CD14-positive monocyte (primary cell): ENCODE measurements at regions not wholly inside any gene's neighbourhood (a gene's known extent, or its start where the extent isn't known, plus 50 kb on each side); places are given as distances from the start of the nearest gene placed in this dataset.

Experiments used
- DNase-seq, 3 donors: peaks; one replicate each; pipeline ENCODE4 v3.0.0-alpha.2; 2011 to 2022
- H2AFZ ChIP-seq: 2 replicates; pipeline ENCODE4 v1.6.0; 2012; ENCODE audit warnings: mild to moderate bottlenecking, low read depth, low read length, inconsistent platforms; ENCODE audit not compliant: insufficient read depth, poor library complexity, severe bottlenecking
- H3K27ac ChIP-seq, 2 donors: 1 replicate in 1 of 2; 2 replicates in 1 of 2; pipeline ENCODE4 v1.5.1; 2012 to 2013; ENCODE audit warnings: low read length in 2 of 2, control low read depth in 1 of 2, inconsistent platforms in 1 of 2, low read depth in 1 of 2, mild to moderate bottlenecking in 1 of 2
- H3K27me3 ChIP-seq, 2 donors: one replicate each; pipeline versions ENCODE4 v1.6.0 to v1.6.1; 2011 to 2013; ENCODE audit warnings: low read length in 2 of 2; ENCODE audit not compliant: control insufficient read depth in 2 of 2, insufficient read depth in 2 of 2
- H3K36me3 ChIP-seq, 2 donors: replicated peaks in 1 of 2; 1 replicate in 1 of 2; 2 replicates in 1 of 2; pipeline versions ENCODE4 v1.5.1 to v1.6.1; 2012 to 2013; ENCODE audit warnings: low read length in 2 of 2, control low read depth in 1 of 2, inconsistent platforms in 1 of 2, mild to moderate bottlenecking in 1 of 2; ENCODE audit not compliant: insufficient read depth in 2 of 2, control insufficient read depth in 1 of 2
- H3K4me1 ChIP-seq, 2 donors: 1 replicate in 1 of 2; 2 replicates in 1 of 2; pipeline versions ENCODE4 v1.5.1 to v1.6.1; 2012 to 2013; ENCODE audit warnings: low read length in 2 of 2, control low read depth in 1 of 2, inconsistent platforms in 1 of 2, mild to moderate bottlenecking in 1 of 2, moderate library complexity in 1 of 2; ENCODE audit not compliant: insufficient read depth in 2 of 2, control insufficient read depth in 1 of 2
- H3K4me2 ChIP-seq: replicated peaks from 2 replicates; pipeline ENCODE3; 2012; ENCODE audit warnings: low read length, moderate library complexity, mild to moderate bottlenecking; ENCODE audit not compliant: poor library complexity, severe bottlenecking; ENCODE audit errors: extremely low read depth
- H3K4me3 ChIP-seq, 3 experiments: fragments of 200-600 bp in 1 of 3; sonication (generic) in 1 of 3; replicated peaks in 1 of 3; 1 replicate in 2 of 3; 2 replicates in 1 of 3; pipeline ENCODE4 v1.5.1; 2011 to 2013; ENCODE audit warnings: low read length in 3 of 3, mild to moderate bottlenecking in 3 of 3, control low read depth in 2 of 3, low read depth in 2 of 3, inconsistent platforms in 1 of 3, moderate library complexity in 1 of 3
- H3K79me2 ChIP-seq: 2 replicates; pipeline ENCODE4 v1.6.0; 2012; ENCODE audit warnings: mild to moderate bottlenecking, control low read depth, inconsistent platforms, low read length, moderate library complexity; ENCODE audit not compliant: insufficient read depth
- H3K9ac ChIP-seq: 2 replicates; pipeline ENCODE4 v1.6.0; 2017; ENCODE audit warnings: low read length, mild to moderate bottlenecking; ENCODE audit not compliant: insufficient read depth, poor library complexity, severe bottlenecking
- H3K9me3 ChIP-seq, 2 donors: replicated peaks in 1 of 2; 1 replicate in 1 of 2; 2 replicates in 1 of 2; pipeline versions ENCODE4 v1.5.1 to v1.6.1; 2012 to 2013; ENCODE audit warnings: low read length in 2 of 2, control low read depth in 1 of 2; ENCODE audit not compliant: control insufficient read depth in 1 of 2, insufficient read depth in 1 of 2
- H4K20me1 ChIP-seq: 2 replicates; pipeline ENCODE4 v1.6.0; 2012; ENCODE audit warnings: mild to moderate bottlenecking, low read length, control low read depth, moderate library complexity; ENCODE audit not compliant: insufficient read depth
- H3K27ac Mint-ChIP-seq, 7 donors: one replicate each; pipeline ENCODE4 v1.8.0; 2020; ENCODE audit warnings: mild to moderate bottlenecking in 7 of 7, mixed read lengths in 7 of 7, moderate library complexity in 6 of 7, inconsistent platforms in 2 of 7
- H3K27me3 Mint-ChIP-seq, 3 donors: one replicate each; pipeline ENCODE4 v1.8.0; 2021 to 2022; ENCODE audit warnings: low read depth in 3 of 3, mild to moderate bottlenecking in 3 of 3, mixed read lengths in 3 of 3, moderate library complexity in 3 of 3, inconsistent platforms in 1 of 3
- H3K36me3 Mint-ChIP-seq, 2 donors: one replicate each; pipeline ENCODE4 v1.8.0; 2020; ENCODE audit warnings: mixed read lengths in 2 of 2, inconsistent platforms in 1 of 2, mild to moderate bottlenecking in 1 of 2
- H3K4me1 Mint-ChIP-seq: one replicate; pipeline ENCODE4 v1.8.0; 2020; ENCODE audit warnings: mild to moderate bottlenecking, mixed read lengths
- H3K4me3 Mint-ChIP-seq, 2 donors: one replicate each; pipeline ENCODE4 v1.8.0; 2020; ENCODE audit warnings: mild to moderate bottlenecking in 2 of 2, mixed read lengths in 2 of 2, moderate library complexity in 1 of 2
- H3K9me3 Mint-ChIP-seq, 7 donors: one replicate each; pipeline ENCODE4 v1.8.0; 2020 to 2022; ENCODE audit warnings: mixed read lengths in 7 of 7, mild to moderate bottlenecking in 6 of 7, moderate library complexity in 6 of 7, inconsistent platforms in 2 of 7
- WGBS: methylation state at CpG from one replicate; pipeline ENCODE4 v1.1.5; 2013; ENCODE audit warnings: missing lambda C conversion rate; ENCODE audit not compliant: insufficient coverage; 5-methylcytosine and 5-hydroxymethylcytosine counted together
- intact Hi-C, 2 donors: fragments of 100-400 bp; cut with micrococcal nuclease; formaldehyde crosslinking; loops; one replicate each; pipeline versions ENCODE4 v1.15.0 to v1.15.1; 2023
- TF ChIP-seq, protein P1 (sequence below): fragments of 200-600 bp; IDR thresholded peaks from one replicate; pipeline ENCODE4 v1.8.0; 2022; ENCODE audit warnings: antibody characterized with exemption, mild to moderate bottlenecking

DNA sequence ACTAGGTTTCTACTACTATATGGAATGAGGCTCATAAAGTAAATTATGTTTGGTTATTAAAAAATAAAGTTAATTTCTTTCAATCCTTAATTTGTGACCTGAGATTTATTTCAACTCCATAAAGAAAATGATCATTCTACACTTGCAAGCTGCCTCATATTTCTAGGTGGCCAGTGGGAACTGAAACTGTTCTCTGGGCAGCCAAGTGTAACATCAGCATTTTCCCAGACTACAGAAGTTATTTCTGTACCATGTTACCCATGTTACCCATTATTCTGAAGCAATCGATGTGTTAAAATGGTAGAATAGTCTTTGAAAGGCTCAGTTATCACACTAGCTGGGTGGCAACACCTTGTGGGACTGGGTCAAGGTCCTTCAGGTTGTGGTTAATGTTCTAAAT lies 139.3 kb upstream of the FBXO11 start:
- Histone ChIP-seq H3K9me3 (no peaks in the 10 kb centered on the region), H3K27ac (no peak overlapping the region), H2AFZ (no peak overlapping the region), H3K36me3 (no peaks in the 10 kb centered on the region), H3K4me3 (no peak overlapping the region), H4K20me1 (no peaks in the 10 kb centered on the region), H3K4me2 (no peak overlapping the region), H3K27me3 (peaks cover 0 to 2% of the 10 kb centered on the region in 2 donors), H3K9ac (no peak overlapping the region), H3K79me2 (no peaks in the 10 kb centered on the region), H3K4me1 (no peaks in the 10 kb centered on the region)
- Mint-ChIP-seq H3K27ac (no peak overlapping the region), H3K4me3 (no peak overlapping the region), H3K27me3 (peaks cover 0 to 5% (median 3%) of the 10 kb centered on the region in 3 donors), H3K9me3 (peaks cover 0 to 13% (median 5%) of the 10 kb centered on the region in 7 donors), H3K4me1 (peaks cover 6% of the 10 kb centered on the region), H3K36me3 (no peaks in the 10 kb centered on the region)
- TF ChIP-seq, protein P1, sequence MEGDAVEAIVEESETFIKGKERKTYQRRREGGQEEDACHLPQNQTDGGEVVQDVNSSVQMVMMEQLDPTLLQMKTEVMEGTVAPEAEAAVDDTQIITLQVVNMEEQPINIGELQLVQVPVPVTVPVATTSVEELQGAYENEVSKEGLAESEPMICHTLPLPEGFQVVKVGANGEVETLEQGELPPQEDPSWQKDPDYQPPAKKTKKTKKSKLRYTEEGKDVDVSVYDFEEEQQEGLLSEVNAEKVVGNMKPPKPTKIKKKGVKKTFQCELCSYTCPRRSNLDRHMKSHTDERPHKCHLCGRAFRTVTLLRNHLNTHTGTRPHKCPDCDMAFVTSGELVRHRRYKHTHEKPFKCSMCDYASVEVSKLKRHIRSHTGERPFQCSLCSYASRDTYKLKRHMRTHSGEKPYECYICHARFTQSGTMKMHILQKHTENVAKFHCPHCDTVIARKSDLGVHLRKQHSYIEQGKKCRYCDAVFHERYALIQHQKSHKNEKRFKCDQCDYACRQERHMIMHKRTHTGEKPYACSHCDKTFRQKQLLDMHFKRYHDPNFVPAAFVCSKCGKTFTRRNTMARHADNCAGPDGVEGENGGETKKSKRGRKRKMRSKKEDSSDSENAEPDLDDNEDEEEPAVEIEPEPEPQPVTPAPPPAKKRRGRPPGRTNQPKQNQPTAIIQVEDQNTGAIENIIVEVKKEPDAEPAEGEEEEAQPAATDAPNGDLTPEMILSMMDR = no peak
- no peak for DNase-seq
- intact Hi-C loops = no loop called here
- WGBS = no CpG with 5 or more reads among the region's 1 CpG

DNA sequence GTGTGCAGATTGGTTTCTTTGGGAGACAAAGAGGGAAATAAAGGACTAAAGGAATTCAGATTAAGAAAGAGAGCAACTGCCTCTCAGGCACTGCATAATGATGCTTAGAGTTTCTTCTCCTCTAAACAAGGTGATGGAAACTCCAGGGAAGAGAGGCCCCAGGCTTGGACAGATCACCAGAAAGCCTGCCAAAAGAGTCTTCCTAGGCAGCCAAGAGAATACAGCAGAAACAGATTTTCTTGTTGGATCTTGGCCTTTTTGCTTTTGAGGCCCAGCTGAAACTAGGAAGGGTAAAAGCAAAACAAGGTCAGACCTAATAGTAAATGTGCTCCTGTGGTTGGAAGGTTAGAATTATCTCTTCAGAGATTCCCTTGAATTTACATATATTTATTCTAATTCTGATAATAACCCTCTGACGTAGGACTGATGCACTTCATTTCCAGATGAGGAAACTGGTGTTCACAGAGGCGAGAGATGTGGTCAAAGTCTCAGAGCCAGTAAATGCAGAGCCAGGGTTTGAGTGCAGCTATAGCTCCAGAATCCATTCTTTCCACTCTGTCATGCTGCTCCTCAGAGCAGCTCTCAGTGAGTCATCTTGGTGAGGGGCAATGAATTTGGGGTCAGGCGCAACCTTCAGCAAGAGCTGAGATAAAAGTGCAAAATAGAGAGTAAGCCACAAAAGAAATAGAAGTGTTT lies 142.3 kb upstream of the FBXO11 start:
- 100% methylated on average over 2 of the region's 3 CpGs for WGBS

More for the DNA sequence above, 142.3 kb upstream of the FBXO11 start:
- Mint-ChIP-seq H3K36me3 (no peaks in the 10 kb centered on the region), H3K27ac (no peak overlapping the region), H3K9me3 (peaks cover 0 to 11% (median 3%) of the 10 kb centered on the region in 7 donors), H3K4me1 (peaks cover 2% of the 10 kb centered on the region), H3K4me3 (peak overlapping the region in 1 of 2 donors; percentile 4), H3K27me3 (peaks cover 0 to 4% (median 0%) of the 10 kb centered on the region in 3 donors)
- Histone ChIP-seq H3K27ac (no peak overlapping the region), H3K4me2 (no peak overlapping the region), H3K36me3 (no peaks in the 10 kb centered on the region), H2AFZ (no peak overlapping the region), H3K4me1 (no peaks in the 10 kb centered on the region), H3K79me2 (no peaks in the 10 kb centered on the region), H3K27me3 (no peaks in the 10 kb centered on the region), H3K9me3 (no peaks in the 10 kb centered on the region), H3K4me3 (no peak overlapping the region), H4K20me1 (no peaks in the 10 kb centered on the region), H3K9ac (no peak overlapping the region)
- TF ChIP-seq, protein P1 = no peak
- DNase-seq = no peak
- intact Hi-C loops = no loop called here
